ENCODE measurements at regions not wholly inside any gene's neighbourhood (a gene's known extent, or its start where the extent isn't known, plus 50 kb on each side); places are given as distances from the start of the nearest gene placed in this dataset.

GRCh38 chr3:29080967-29081366 is 199.9 kb upstream of the RBMS3 start:
- no peak for TF ChIP-seq POLR2AphosphoS5 (IDR thresholded peaks at IDR 0.05; ENCODE audit: low read depth, low read length)
- TF ChIP-seq TAF1 (IDR thresholded peaks at IDR 0.05; ENCODE audit: low read depth, low read length): no peak
- no peak for TF ChIP-seq POLR2A (IDR thresholded peaks at IDR 0.05; ENCODE audit: low read depth, low read length)
- no peak for TF ChIP-seq SPI1 (IDR thresholded peaks at IDR 0.05; ENCODE audit: low read depth, low read length)
- no peak for TF ChIP-seq POU2F2 (IDR thresholded peaks at IDR 0.05; ENCODE audit: low read depth, low read length)

Data from GM12891 (cell line).